H54 (cell line): ENCODE measurements at regions not wholly inside any gene's neighbourhood (a gene's known extent, or its start where the extent isn't known, plus 50 kb on each side); places are given as distances from the start of the nearest gene placed in this dataset.

Experiments
- DNase-seq: peaks from one replicate; pipeline ENCODE4 v3.0.0; 2011; ENCODE audit warnings: low spot score, mixed read lengths; ENCODE audit not compliant: insufficient read length
- FAIRE-seq: peaks from 3 replicates; lab custom pipeline; 2011; peaks lifted over from hg19 to GRCh38; lab: Jason Lieb, UNC
- POLR2A ChIP-seq: IDR thresholded peaks from 2 replicates; pipeline ENCODE4 v1.6.1; 2011; ENCODE audit warnings: low read depth, mild to moderate bottlenecking, low read length

DNA sequence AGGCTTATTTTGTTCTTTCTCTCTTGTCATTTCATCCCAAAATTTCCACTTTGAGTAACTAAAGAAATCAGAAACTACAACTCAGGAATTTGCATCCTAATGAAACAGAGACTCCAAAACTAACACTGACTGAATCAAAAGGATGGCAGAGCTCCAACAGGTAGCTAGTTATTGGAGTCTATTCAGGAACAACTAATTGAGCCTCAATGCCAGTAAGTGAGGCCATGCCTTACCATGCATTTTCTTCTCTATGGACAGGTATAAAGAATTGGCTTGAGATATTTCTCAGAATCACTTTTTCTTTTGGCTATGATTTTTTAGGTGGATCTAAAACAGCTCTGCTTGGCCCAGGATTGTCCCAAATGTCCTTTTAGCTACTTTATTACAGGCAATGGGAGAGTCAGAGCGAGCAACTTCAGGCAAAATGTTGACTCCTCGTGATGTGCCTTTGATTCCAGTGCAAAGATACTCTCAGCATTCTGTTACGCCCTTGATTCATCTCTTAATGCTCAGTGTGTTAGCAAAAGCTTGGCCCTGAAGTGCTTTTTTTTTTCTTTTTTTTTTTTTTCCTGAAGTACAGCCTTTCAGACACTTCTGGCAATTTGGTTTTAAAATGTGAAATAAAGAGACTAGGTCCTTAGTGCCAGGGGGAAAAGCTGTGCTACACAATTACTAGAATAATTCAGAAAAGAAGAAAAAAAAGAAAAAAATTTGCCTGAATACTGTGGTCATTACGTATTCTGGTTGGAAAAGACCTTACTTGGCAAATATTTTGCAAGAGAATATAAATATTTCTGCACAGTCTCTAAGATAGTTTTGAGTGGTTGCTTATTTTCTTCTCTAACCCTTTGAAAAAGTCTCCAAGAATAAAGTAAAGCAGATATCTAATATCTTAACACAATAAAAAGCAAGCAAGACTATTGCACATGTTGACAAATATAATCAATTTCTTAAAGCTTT lies 423.7 kb downstream of the ANXA1 start:
- FAIRE-seq (no peak), DNase-seq (no peak)
- TF ChIP-seq POLR2A: no peak

DNA sequence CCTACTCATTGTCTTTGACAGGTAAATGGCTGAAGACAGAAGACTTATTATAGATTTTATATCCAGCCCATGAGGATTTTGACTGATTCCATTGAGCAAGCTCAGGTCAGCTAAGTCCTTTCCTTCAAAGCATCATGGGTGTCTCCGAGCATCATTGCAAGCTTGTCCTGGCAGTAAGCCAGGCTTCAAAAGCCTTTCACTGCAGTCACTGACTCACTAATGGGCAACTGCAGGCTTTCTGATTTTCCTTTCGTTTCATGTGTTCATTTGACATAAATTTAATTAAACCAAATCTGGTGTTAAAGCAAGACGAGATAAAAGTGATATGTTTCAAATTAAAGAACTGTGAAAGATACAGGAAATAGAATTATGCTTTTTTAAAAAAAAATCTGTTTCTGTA lies 426.2 kb downstream of the ANXA1 start:
- FAIRE-seq (no peak), DNase-seq (no peak)
- no peak for TF ChIP-seq POLR2A

- no peak for FAIRE-seq
- no peak for TF ChIP-seq POLR2A
These were observed 428.2 kb downstream of the ANXA1 start for GRCh38 chr9:73579823-73580222.

GRCh38 chr9:73583576-73583975 lies 431.9 kb downstream of the ANXA1 start:
- no peak for TF ChIP-seq POLR2A
- DNase-seq (no peak), FAIRE-seq (no peak)

More at GRCh38 chr9:73579823-73580222, 428.2 kb downstream of the ANXA1 start:
- no peak for DNase-seq

DNA sequence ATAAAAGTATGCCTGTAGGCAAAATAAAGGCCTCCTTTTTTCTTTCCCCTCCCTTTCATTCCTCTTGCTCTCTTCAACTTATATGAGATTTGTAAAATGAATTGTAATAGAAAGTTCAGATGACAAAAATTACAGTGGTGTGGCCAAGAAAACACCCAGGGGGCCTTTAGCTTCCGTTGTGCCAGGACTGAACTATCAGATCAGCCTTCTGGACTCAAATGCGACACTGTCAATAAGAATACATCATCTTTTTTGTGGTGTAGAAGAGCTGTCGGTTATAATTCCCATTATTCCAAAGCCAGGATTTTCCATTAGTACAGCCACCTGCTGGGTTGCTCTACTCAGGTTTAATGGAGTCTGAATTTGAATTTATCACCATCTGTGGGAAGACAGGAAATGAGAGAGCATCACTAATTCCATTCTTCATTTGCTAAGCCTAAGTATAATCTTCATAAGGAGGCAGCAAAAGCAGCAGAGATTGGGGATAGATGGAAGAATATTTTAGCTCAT lies 443.4 kb downstream of the ANXA1 start:
- DNase-seq: no peak
- no peak for TF ChIP-seq POLR2A
- no peak for FAIRE-seq

- DNase-seq (no peak), FAIRE-seq (no peak)
- TF ChIP-seq POLR2A: no peak
These were observed 444.7 kb downstream of the ANXA1 start for GRCh38 chr9:73596321-73596720.

DNA sequence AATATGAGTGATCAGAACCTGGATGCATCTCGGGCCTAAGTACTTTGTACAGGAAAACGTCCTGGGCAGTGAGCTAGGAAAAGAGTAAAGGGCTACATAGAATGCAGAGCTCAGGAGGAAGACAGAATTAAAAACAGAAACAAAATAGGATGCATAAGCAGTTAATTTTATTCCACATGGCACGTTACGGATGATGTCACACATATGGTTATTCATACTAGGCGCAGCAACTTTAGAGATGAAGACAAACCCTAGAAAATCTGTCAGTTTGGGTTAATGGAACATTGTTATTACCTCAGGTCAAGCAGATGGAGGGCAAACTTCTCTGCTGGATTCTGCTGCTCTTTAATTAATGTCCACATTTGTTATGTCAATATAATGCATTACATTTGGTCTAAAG lies 445.4 kb downstream of the ANXA1 start:
- DNase-seq (no peak), FAIRE-seq (no peak)
- no peak for TF ChIP-seq POLR2A

DNA sequence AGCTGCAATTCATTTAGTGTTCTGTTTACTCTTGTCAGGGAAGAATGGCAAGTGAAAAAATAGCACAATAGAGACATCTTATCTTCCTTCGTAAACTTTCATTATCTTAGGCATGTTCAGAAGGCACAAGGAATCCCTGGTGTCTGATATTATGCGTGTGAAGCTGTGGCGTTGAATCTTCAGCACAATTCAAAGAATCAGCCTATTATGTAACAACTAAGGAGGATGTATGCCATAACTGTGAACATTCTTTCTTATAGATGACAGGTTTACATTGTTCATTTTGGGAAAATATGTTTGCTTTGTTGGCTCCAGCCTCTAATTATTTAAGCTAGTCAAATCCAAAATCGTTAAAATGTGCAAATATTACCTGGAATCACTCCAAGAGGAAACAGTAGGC lies 446.1 kb downstream of the ANXA1 start:
- no peak for TF ChIP-seq POLR2A
- no peak for DNase-seq
- FAIRE-seq: no peak

DNA sequence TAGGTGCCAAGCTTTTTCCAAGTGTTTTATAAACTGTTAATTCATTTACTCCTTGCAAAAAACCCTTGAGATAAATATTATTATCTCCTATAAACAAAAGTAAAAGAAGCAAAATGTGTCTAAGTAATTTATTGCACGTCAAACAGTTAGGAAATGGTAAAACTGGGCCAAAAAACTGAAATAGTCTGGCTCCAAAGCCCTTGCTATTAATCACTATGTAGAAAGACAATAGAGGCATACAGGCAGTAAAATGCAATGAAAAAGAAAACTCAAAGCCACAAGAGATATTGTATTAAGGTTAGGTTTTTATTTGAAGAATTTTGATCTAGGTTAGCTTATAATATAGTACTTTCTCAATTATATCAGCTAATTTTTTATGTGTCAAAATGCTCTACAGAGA lies 457.7 kb downstream of the ANXA1 start:
- FAIRE-seq (no peak), DNase-seq (no peak)
- no peak for TF ChIP-seq POLR2A

- DNase-seq (no peak), FAIRE-seq (no peak)
- no peak for TF ChIP-seq POLR2A
These were observed 459.4 kb downstream of the ANXA1 start for GRCh38 chr9:73611032-73611431.

DNA sequence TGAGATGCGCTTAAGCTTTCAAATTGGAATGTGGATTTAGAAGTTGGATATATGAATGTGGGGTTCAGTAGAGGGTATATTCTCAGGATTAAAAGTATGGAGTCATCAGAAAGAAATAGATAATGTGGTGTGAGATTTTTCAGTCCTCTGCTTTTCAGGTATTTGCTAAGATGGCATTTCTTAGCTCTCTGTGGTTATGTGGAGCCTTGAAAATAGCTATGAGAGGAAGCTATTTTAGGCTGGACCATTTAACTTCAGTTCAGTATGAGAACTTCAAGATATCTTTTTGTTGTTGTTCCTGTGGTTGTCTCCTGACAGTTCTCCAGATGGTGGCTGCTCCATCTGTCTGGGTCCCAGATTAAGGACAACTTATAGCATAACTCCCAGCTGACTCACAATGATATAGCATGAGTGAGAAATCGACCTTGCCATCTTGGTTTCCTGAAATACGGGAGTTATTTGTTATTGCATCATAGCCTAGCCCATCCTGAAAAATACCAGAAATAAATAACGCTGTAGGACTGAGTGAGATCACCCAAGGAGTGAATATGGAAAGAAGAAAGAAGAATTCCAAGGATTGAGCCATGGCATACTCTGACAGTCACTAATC lies 461.5 kb downstream of the ANXA1 start:
- no peak for TF ChIP-seq POLR2A
- FAIRE-seq: no peak
- no peak for DNase-seq

DNA sequence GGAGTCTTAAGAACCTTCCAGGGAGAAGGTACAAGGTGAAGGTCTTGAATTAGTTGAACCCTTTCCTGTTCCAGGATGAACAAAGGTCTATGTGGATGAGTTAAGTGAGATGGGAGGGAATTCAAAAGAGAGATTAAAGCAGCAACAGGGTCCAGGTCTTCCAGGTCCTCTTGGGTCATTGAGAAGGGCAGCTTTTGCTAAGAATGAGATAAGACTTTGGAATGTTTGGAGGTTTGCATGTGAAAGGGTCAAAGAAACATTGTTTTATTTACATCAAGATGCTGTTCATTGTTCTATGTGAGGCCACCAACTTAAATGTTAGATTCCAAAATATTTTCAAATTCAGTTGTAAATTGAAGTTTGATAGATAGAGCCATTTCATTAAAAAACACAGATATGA lies 463.9 kb downstream of the ANXA1 start:
- no peak for TF ChIP-seq POLR2A
- no peak for FAIRE-seq
- DNase-seq: no peak

DNA sequence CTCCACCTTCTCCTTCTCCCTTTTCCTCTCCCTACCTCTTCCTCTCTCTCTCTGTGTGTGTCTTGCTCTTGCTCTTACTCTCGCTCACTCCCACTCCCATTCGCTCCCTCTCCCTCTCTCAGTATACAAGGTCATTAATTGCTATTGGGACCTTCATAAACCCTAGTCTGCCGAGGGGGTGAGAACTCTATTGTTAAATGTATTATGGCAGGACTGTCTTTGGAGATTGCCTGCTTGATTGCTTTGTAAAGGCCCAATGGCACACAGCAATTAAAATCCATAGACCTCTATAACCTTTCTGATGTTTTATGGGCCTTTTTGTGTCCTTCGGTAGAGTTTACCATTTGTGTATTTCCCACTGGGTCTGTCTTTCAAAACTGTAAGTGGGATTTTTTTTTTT lies 465.9 kb downstream of the ANXA1 start:
- FAIRE-seq (no peak), DNase-seq (no peak)
- TF ChIP-seq POLR2A: no peak

- TF ChIP-seq POLR2A: no peak
- DNase-seq: no peak
- FAIRE-seq: no peak
These were observed 489.3 kb downstream of the ANXA1 start for GRCh38 chr9:73640971-73641370.
